Vagina (tissue), 2 donors: ENCODE measurements at regions not wholly inside any gene's neighbourhood (a gene's known extent, or its start where the extent isn't known, plus 50 kb on each side); places are given as distances from the start of the nearest gene placed in this dataset.

ENCODE experiments used
- POLR2A ChIP-seq, 2 donors: fragments of 450-650 bp; IDR thresholded peaks; one replicate each; pipeline ENCODE4 v1.6.1; 2017; ENCODE audit warnings: antibody characterized with exemption in 2 of 2, mild to moderate bottlenecking in 2 of 2, moderate library complexity in 2 of 2
- POLR2AphosphoS5 ChIP-seq, 2 donors: sonication (generic); formaldehyde crosslinking; IDR thresholded peaks; one replicate each; pipeline ENCODE4 v1.9.0; 2017; ENCODE audit warnings: antibody characterized with exemption in 2 of 2, mild to moderate bottlenecking in 2 of 2, low read depth in 1 of 2; ENCODE audit not compliant: insufficient read depth in 1 of 2
- TF ChIP-seq, protein P1 (sequence below), 3 experiments: fragments of 450-650 bp in 2 of 3; fragments of 200-600 bp in 1 of 3; sonication (generic) in 1 of 3; IDR thresholded peaks; one replicate each; pipeline ENCODE4 v1.5.1; 2017 to 2019; ENCODE audit warnings: antibody characterized with exemption in 3 of 3, mild to moderate bottlenecking in 2 of 3, moderate library complexity in 2 of 3

DNA sequence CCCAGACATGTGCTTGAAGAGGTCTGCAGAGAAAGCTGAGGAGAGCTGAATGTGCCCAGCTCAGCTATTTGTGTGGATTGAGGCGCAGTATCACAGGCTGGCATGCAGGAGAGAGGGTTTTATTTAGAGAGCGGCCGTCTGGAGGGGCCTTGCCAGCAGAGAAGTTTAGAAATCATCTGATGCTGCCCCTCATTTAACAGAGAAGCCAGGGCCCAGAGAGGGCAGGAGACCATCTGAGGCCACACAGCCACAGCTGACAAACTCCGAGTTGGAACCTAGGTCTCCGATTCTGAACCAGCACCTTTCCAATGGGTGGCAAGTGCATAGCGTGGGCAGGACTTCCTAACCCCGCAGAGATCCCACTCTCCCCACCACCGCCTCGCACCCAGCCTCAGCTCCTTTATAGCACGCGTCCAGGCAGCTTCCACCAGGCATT lies 101.0 kb downstream of the LSM3 start:
- TF ChIP-seq, protein P1, sequence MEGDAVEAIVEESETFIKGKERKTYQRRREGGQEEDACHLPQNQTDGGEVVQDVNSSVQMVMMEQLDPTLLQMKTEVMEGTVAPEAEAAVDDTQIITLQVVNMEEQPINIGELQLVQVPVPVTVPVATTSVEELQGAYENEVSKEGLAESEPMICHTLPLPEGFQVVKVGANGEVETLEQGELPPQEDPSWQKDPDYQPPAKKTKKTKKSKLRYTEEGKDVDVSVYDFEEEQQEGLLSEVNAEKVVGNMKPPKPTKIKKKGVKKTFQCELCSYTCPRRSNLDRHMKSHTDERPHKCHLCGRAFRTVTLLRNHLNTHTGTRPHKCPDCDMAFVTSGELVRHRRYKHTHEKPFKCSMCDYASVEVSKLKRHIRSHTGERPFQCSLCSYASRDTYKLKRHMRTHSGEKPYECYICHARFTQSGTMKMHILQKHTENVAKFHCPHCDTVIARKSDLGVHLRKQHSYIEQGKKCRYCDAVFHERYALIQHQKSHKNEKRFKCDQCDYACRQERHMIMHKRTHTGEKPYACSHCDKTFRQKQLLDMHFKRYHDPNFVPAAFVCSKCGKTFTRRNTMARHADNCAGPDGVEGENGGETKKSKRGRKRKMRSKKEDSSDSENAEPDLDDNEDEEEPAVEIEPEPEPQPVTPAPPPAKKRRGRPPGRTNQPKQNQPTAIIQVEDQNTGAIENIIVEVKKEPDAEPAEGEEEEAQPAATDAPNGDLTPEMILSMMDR (IDR thresholded peaks at IDR 0.05): no peak
- TF ChIP-seq POLR2A (IDR thresholded peaks at IDR 0.05) (no peak), POLR2AphosphoS5 (IDR thresholded peaks at IDR 0.05; ENCODE audit: insufficient read depth in 1 of 2, low read depth in 1 of 2) (no peak)
